Breast epithelium (tissue), 4 donors: ENCODE measurements at regions not wholly inside any gene's neighbourhood (a gene's known extent, or its start where the extent isn't known, plus 50 kb on each side); places are given as distances from the start of the nearest gene placed in this dataset.

ENCODE experiments used
- DNase-seq, 2 donors: peaks; one replicate each; pipeline ENCODE4 v3.0.0-alpha.2; 2019; ENCODE audit warnings: low spot score in 2 of 2
- H3K27ac ChIP-seq, 2 donors: fragments of 200-600 bp; sonication (generic) in 1 of 2; one replicate each; pipeline ENCODE4 v1.5.1; 2016 to 2019; ENCODE audit warnings: mild to moderate bottlenecking in 1 of 2
- H3K27me3 ChIP-seq, 2 donors: fragments of 200-600 bp; sonication (generic) in 1 of 2; one replicate each; pipeline versions ENCODE4 v1.5.1 to v1.6.0; 2017 to 2019; ENCODE audit warnings: control low read depth in 1 of 2, mild to moderate bottlenecking in 1 of 2
- H3K36me3 ChIP-seq: fragments of 200-600 bp; one replicate; pipeline ENCODE4 v1.5.1; 2019
- H3K4me1 ChIP-seq, 2 donors: fragments of 200-600 bp; sonication (generic); one replicate each; pipeline ENCODE4 v1.5.1; 2016 to 2019; ENCODE audit warnings: control low read depth in 1 of 2
- H3K4me3 ChIP-seq, 3 donors: fragments of 200-600 bp; sonication (generic); 1 replicate in 2 of 3; 2 replicates in 1 of 3; pipeline ENCODE4 v1.5.1; 2016 to 2019; ENCODE audit warnings: mild to moderate bottlenecking in 3 of 3, moderate library complexity in 2 of 3
- H3K9me3 ChIP-seq, 2 donors: fragments of 200-600 bp; sonication (generic) in 1 of 2; one replicate each; pipeline ENCODE4 v1.5.1; 2016 to 2019; ENCODE audit warnings: control low read depth in 1 of 2
- POLR2A ChIP-seq: fragments of 450-650 bp; IDR thresholded peaks from one replicate; pipeline ENCODE4 v1.6.1; 2016; ENCODE audit warnings: antibody characterized with exemption, mild to moderate bottlenecking, moderate library complexity
- POLR2AphosphoS5 ChIP-seq, 3 donors: sonication (generic); formaldehyde crosslinking; IDR thresholded peaks; one replicate each; pipeline ENCODE4 v1.6.1; 2017; ENCODE audit warnings: antibody characterized with exemption in 3 of 3
- intact Hi-C: fragments of 100-400 bp; cut with DNase I; formaldehyde crosslinking; loops from one replicate; pipeline ENCODE4 v1.15.1; 2023; ENCODE audit warnings: low total_unique reads
- TF ChIP-seq, protein P1 (sequence below), 3 donors: fragments of 450-650 bp; IDR thresholded peaks; one replicate each; pipeline ENCODE4 v1.5.1; 2016 to 2017; ENCODE audit warnings: antibody characterized with exemption in 3 of 3, mild to moderate bottlenecking in 3 of 3, moderate library complexity in 3 of 3

GRCh38 chr5:40318395-40318794 lies 361.3 kb upstream of the PTGER4 start:
- intact Hi-C loops = no loop called here
- no peak overlapping the region for H3K4me3 ChIP-seq
- TF ChIP-seq POLR2AphosphoS5 (IDR thresholded peaks at IDR 0.05) (no peak), POLR2A (no peak)
- TF ChIP-seq, protein P1, sequence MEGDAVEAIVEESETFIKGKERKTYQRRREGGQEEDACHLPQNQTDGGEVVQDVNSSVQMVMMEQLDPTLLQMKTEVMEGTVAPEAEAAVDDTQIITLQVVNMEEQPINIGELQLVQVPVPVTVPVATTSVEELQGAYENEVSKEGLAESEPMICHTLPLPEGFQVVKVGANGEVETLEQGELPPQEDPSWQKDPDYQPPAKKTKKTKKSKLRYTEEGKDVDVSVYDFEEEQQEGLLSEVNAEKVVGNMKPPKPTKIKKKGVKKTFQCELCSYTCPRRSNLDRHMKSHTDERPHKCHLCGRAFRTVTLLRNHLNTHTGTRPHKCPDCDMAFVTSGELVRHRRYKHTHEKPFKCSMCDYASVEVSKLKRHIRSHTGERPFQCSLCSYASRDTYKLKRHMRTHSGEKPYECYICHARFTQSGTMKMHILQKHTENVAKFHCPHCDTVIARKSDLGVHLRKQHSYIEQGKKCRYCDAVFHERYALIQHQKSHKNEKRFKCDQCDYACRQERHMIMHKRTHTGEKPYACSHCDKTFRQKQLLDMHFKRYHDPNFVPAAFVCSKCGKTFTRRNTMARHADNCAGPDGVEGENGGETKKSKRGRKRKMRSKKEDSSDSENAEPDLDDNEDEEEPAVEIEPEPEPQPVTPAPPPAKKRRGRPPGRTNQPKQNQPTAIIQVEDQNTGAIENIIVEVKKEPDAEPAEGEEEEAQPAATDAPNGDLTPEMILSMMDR (IDR thresholded peaks at IDR 0.05) = no peak

GRCh38 chr5:40317023-40317422 lies 362.7 kb upstream of the PTGER4 start:
- intact Hi-C loops = no loop called here

More at GRCh38 chr5:40318395-40318794, 361.3 kb upstream of the PTGER4 start:
- Histone ChIP-seq H3K36me3 (no peaks in the 10 kb centered on the region), H3K4me1 (no peaks in the 10 kb centered on the region), H3K27ac (no peak overlapping the region), H3K9me3 (no peaks in the 10 kb centered on the region), H3K27me3 (no peaks in the 10 kb centered on the region)
- no peak for DNase-seq

DNA sequence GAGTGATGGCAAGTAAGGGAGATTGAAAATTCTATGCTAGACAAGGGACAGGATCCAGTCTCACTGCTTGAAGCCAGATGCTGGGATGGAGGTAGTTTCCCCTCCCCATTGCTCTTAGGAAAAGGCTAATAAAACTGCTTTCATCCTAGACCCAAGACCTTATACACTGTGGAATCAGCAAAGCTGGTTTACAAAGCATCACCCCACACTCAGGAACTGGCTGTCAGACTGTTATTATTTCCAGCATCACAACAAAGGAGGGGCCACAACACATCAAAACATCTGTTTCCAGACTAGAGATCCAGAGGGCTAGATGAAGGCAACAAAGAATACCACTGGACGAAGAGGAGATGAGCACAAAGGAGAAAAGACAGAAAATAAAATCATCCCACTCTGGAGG lies 364.6 kb upstream of the PTGER4 start:
- intact Hi-C loops = no loop called here
- no peaks in the 10 kb centered on the region for H3K27me3 ChIP-seq
- H3K9me3 ChIP-seq = no peaks in the 10 kb centered on the region
- no peak overlapping the region for H3K4me3 ChIP-seq
- no peaks in the 10 kb centered on the region for H3K36me3 ChIP-seq
- TF ChIP-seq, protein P1 (IDR thresholded peaks at IDR 0.05) = no peak
- TF ChIP-seq POLR2AphosphoS5 (IDR thresholded peaks at IDR 0.05) = no peak
- no peak for TF ChIP-seq POLR2A
- no peak for DNase-seq
- H3K4me1 ChIP-seq = no peaks in the 10 kb centered on the region
- no peak overlapping the region for H3K27ac ChIP-seq

More at GRCh38 chr5:40317023-40317422, 362.7 kb upstream of the PTGER4 start:
- DNase-seq = no peak
- Histone ChIP-seq H3K36me3 (no peaks in the 10 kb centered on the region), H3K4me1 (no peaks in the 10 kb centered on the region), H3K27me3 (no peaks in the 10 kb centered on the region), H3K27ac (no peak overlapping the region), H3K4me3 (no peak overlapping the region), H3K9me3 (no peaks in the 10 kb centered on the region)
- TF ChIP-seq POLR2AphosphoS5 (IDR thresholded peaks at IDR 0.05) (no peak), POLR2A (no peak)
- TF ChIP-seq, protein P1 (IDR thresholded peaks at IDR 0.05) = no peak

- H3K4me1 ChIP-seq = no peaks in the 10 kb centered on the region
- no peak overlapping the region for H3K4me3 ChIP-seq
- H3K9me3 ChIP-seq = no peaks in the 10 kb centered on the region
- no peak overlapping the region for H3K27ac ChIP-seq
- DNase-seq = no peak
- H3K27me3 ChIP-seq = no peaks in the 10 kb centered on the region
- intact Hi-C loops = no loop called here
- H3K36me3 ChIP-seq = no peaks in the 10 kb centered on the region
- TF ChIP-seq POLR2A (no peak), POLR2AphosphoS5 (IDR thresholded peaks at IDR 0.05) (no peak)
- TF ChIP-seq, protein P1 (IDR thresholded peaks at IDR 0.05) = no peak
Observed at GRCh38 chr5:40314275-40314674, 365.4 kb upstream of the PTGER4 start.

DNA sequence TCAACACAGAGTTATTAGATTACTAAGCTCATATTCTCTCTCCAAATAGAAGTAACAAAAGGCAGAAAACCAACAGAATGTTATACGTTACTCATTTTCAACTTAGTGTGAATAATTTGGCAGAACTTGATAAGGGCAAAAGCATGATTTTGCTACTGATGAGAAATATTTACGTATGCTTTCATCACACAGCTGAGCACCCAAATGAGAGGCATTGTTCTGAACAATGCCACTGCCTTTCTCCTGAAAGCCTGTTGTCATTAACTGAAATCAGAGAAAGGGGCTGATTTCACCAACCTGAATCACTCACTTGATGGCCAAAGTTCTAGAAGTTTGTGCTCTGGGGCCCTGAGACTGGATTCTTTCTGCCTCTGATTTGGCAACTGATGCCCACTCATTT lies 367.5 kb upstream of the PTGER4 start:
- Histone ChIP-seq H3K27me3 (no peaks in the 10 kb centered on the region), H3K27ac (no peak overlapping the region), H3K4me1 (no peaks in the 10 kb centered on the region), H3K36me3 (no peaks in the 10 kb centered on the region), H3K9me3 (no peaks in the 10 kb centered on the region), H3K4me3 (no peak overlapping the region)
- intact Hi-C loops = no loop called here
- TF ChIP-seq, protein P1 (IDR thresholded peaks at IDR 0.05) = no peak
- no peak for DNase-seq
